Keratinocyte (primary cell): ENCODE measurements at regions not wholly inside any gene's neighbourhood (a gene's known extent, or its start where the extent isn't known, plus 50 kb on each side); places are given as distances from the start of the nearest gene placed in this dataset.

Experiments
- DNase-seq: peaks from one replicate; pipeline ENCODE4 v3.0.0-alpha.2; 2011; ENCODE audit warnings: low read depth, missing footprints, low spot score
- FAIRE-seq: peaks from 2 replicates; lab custom pipeline; 2011; peaks lifted over from hg19 to GRCh38; lab: Jason Lieb, UNC
- H2AFZ ChIP-seq: 2 replicates; pipeline ENCODE4 v1.6.0; 2012; ENCODE audit warnings: low read length, control low read depth, inconsistent platforms; ENCODE audit not compliant: control insufficient read depth
- H3K27ac ChIP-seq: 2 replicates; pipeline ENCODE4 v1.5.1; 2011; ENCODE audit warnings: low read length; ENCODE audit not compliant: control insufficient read depth, insufficient read depth
- H3K27me3 ChIP-seq: 3 replicates; pipeline ENCODE4 v1.6.0; 2011; ENCODE audit warnings: low read length; ENCODE audit not compliant: control insufficient read depth, insufficient read depth; ENCODE audit errors: extremely low read depth
- H3K36me3 ChIP-seq, 2 experiments: 2 replicates in 1 of 2; 3 replicates in 1 of 2; pipeline ENCODE4 v1.5.1; 2011; ENCODE audit warnings: low read length in 2 of 2, mild to moderate bottlenecking in 1 of 2; ENCODE audit not compliant: control insufficient read depth in 2 of 2, insufficient read depth in 2 of 2; ENCODE audit errors: extremely low read depth in 1 of 2
- H3K4me1 ChIP-seq: 3 replicates; pipeline ENCODE4 v1.5.1; 2011; ENCODE audit warnings: low read length; ENCODE audit not compliant: control insufficient read depth, insufficient read depth; ENCODE audit errors: extremely low read depth
- H3K4me2 ChIP-seq: 3 replicates; pipeline ENCODE4 v1.6.0; 2011; ENCODE audit warnings: low read depth, low read length; ENCODE audit not compliant: control insufficient read depth, insufficient read depth; ENCODE audit errors: extremely low read depth
- H3K4me3 ChIP-seq, 3 experiments: fragments of 200-600 bp in 1 of 3; sonication (generic) in 1 of 3; 2 replicates in 2 of 3; 3 replicates in 1 of 3; pipeline ENCODE4 v1.5.1; 2011 to 2016; ENCODE audit warnings: low read length in 3 of 3, mild to moderate bottlenecking in 3 of 3, control low read depth in 2 of 3, inconsistent platforms in 1 of 3, low read depth in 1 of 3, mixed read lengths in 1 of 3, mixed run types in 1 of 3, moderate library complexity in 1 of 3; ENCODE audit not compliant: control insufficient read depth in 2 of 3, insufficient read depth in 2 of 3; ENCODE audit errors: extremely low read depth in 1 of 3
- H3K79me2 ChIP-seq: 2 replicates; pipeline ENCODE4 v1.6.0; 2012; ENCODE audit warnings: low read length; ENCODE audit not compliant: control insufficient read depth, insufficient read depth
- H3K9ac ChIP-seq: 3 replicates; pipeline ENCODE4 v1.6.0; 2011; ENCODE audit warnings: low read length; ENCODE audit not compliant: control insufficient read depth, insufficient read depth; ENCODE audit errors: extremely low read depth
- H3K9me1 ChIP-seq: 3 replicates; pipeline ENCODE4 v1.6.0; 2011; ENCODE audit warnings: low read length; ENCODE audit not compliant: control insufficient read depth, insufficient read depth; ENCODE audit errors: extremely low read depth
- H3K9me3 ChIP-seq: 2 replicates; pipeline ENCODE4 v1.5.1; 2012; ENCODE audit warnings: low read depth, low read length; ENCODE audit not compliant: control insufficient read depth
- H4K20me1 ChIP-seq: 3 replicates; pipeline ENCODE4 v1.6.0; 2011; ENCODE audit warnings: low read length; ENCODE audit not compliant: control insufficient read depth, insufficient read depth; ENCODE audit errors: extremely low read depth
- EZH2 ChIP-seq: IDR thresholded peaks from one replicate; pipeline ENCODE4 v1.6.1; 2012; ENCODE audit warnings: inconsistent platforms, mild to moderate bottlenecking, low read length, moderate library complexity
- dilution Hi-C: fragments of 300-500 bp; cut with MboI; formaldehyde crosslinking; loops from one replicate; pipeline ENCODE4 v1.7.0; 2020; ENCODE audit warnings: low sequenced_read_pairs; ENCODE audit not compliant: extremely low pct_ligation_motif_present
- TF ChIP-seq, protein P1 (sequence below), 3 experiments: IDR thresholded peaks in 1 of 3; conservative IDR thresholded peaks in 1 of 3; optimal IDR thresholded peaks in 1 of 3; 2 replicates in 2 of 3; 3 replicates in 1 of 3; pipeline versions ENCODE3 to v1.5.1; 2011; ENCODE audit warnings: low read length in 3 of 3, mild to moderate bottlenecking in 3 of 3, moderate library complexity in 2 of 3, control low read depth in 1 of 3, inconsistent platforms in 1 of 3; ENCODE audit not compliant: insufficient read depth in 2 of 3; ENCODE audit errors: extremely low read depth in 1 of 3

- no peak for TF ChIP-seq EZH2
- TF ChIP-seq, protein P1, sequence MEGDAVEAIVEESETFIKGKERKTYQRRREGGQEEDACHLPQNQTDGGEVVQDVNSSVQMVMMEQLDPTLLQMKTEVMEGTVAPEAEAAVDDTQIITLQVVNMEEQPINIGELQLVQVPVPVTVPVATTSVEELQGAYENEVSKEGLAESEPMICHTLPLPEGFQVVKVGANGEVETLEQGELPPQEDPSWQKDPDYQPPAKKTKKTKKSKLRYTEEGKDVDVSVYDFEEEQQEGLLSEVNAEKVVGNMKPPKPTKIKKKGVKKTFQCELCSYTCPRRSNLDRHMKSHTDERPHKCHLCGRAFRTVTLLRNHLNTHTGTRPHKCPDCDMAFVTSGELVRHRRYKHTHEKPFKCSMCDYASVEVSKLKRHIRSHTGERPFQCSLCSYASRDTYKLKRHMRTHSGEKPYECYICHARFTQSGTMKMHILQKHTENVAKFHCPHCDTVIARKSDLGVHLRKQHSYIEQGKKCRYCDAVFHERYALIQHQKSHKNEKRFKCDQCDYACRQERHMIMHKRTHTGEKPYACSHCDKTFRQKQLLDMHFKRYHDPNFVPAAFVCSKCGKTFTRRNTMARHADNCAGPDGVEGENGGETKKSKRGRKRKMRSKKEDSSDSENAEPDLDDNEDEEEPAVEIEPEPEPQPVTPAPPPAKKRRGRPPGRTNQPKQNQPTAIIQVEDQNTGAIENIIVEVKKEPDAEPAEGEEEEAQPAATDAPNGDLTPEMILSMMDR (optimal IDR thresholded peaks at IDR 0.05 in 1 of 3, IDR thresholded peaks at IDR 0.05 in 1 of 3, conservative IDR thresholded peaks at IDR 0.05 in 1 of 3; ENCODE audit: extremely low read depth in 1 of 3, insufficient read depth in 2 of 3, low read length in 3 of 3), result no peak
- no peak overlapping the region for H3K27ac ChIP-seq
These were observed 1608.2 kb downstream of the GRIK2 start for GRCh38 chr6:103001724-103002123.

DNA sequence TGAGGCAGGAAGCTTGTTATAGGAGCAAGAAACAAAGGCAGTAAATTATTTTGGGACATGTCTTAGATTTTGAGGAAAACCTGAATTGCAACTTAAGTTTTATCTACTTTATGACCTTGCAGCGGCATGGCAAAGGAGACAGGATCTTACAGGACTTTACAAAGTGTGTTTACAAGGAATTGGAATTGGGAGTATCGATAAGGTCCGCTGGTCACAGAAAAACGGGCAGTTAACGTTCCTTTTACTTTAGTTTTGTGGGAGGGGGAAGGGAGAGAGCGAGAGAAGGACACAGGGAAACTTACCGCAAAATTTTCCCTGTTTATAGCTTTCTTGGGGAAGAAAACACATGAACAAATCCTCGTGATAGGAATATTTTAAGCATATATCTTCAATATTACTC lies 1607.2 kb downstream of the GRIK2 start:
- no peak overlapping the region for H3K4me3 ChIP-seq
- H3K27ac ChIP-seq, result no peak overlapping the region
- dilution Hi-C loops, result no loop called here
- no peaks in the 10 kb centered on the region for H3K36me3 ChIP-seq
- no peak overlapping the region for H3K9ac ChIP-seq
- no peak overlapping the region for H3K4me2 ChIP-seq
- H3K9me1 ChIP-seq, result no peaks in the 10 kb centered on the region
- no peak overlapping the region for H2AFZ ChIP-seq
- no peak for FAIRE-seq
- H4K20me1 ChIP-seq, result no peaks in the 10 kb centered on the region
- no peaks in the 10 kb centered on the region for H3K4me1 ChIP-seq
- H3K79me2 ChIP-seq, result no peaks in the 10 kb centered on the region
- H3K27me3 ChIP-seq, result no peaks in the 10 kb centered on the region
- no peaks in the 10 kb centered on the region for H3K9me3 ChIP-seq
- DNase-seq, result no peak
- no peak for TF ChIP-seq EZH2
- TF ChIP-seq, protein P1 (optimal IDR thresholded peaks at IDR 0.05 in 1 of 3, IDR thresholded peaks at IDR 0.05 in 1 of 3, conservative IDR thresholded peaks at IDR 0.05 in 1 of 3; ENCODE audit: extremely low read depth in 1 of 3, insufficient read depth in 2 of 3, low read length in 3 of 3), result no peak

More at GRCh38 chr6:103001724-103002123, 1608.2 kb downstream of the GRIK2 start:
- dilution Hi-C loops, result no loop called here
- no peak overlapping the region for H2AFZ ChIP-seq
- no peaks in the 10 kb centered on the region for H3K36me3 ChIP-seq
- no peak overlapping the region for H3K4me2 ChIP-seq
- H3K9ac ChIP-seq, result no peak overlapping the region
- no peaks in the 10 kb centered on the region for H3K9me1 ChIP-seq
- no peak overlapping the region for H3K4me3 ChIP-seq
- FAIRE-seq, result no peak
- H3K4me1 ChIP-seq, result no peaks in the 10 kb centered on the region
- no peaks in the 10 kb centered on the region for H3K79me2 ChIP-seq
- no peak for DNase-seq
- H3K27me3 ChIP-seq, result no peaks in the 10 kb centered on the region
- H3K9me3 ChIP-seq, result no peaks in the 10 kb centered on the region
- H4K20me1 ChIP-seq, result no peaks in the 10 kb centered on the region
